ENCODE measurements at regions not wholly inside any gene's neighbourhood (a gene's known extent, or its start where the extent isn't known, plus 50 kb on each side); places are given as distances from the start of the nearest gene placed in this dataset.

DNA sequence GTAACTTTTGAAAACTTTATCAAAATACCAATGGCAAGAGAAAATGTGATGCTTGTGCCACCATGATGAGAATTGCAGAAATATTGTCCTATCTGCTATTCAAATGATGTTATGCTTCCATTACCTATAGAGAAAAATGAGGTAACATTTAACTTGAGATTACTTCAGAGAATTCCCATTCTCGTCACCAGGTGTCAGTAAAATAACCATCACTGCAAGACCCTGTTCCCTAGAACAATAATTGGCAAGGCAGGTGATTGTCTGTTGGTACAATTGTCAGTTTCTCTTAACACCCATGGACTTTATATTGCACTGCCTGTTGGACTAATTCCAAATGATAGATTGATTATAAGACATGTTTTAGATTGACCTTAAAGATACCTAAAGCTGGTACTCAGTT, 179.9 kb downstream of the GABRG1 start:
- H3K36me3 ChIP-seq, result no peaks in the 10 kb centered on the region
- DNase-seq (ENCODE audit: low spot score), result no peak
- no peaks in the 10 kb centered on the region for H3K4me1 ChIP-seq
- H3K27ac ChIP-seq, result no peak overlapping the region
- H3K4me3 ChIP-seq, result no peak overlapping the region
- TF ChIP-seq, protein P1, sequence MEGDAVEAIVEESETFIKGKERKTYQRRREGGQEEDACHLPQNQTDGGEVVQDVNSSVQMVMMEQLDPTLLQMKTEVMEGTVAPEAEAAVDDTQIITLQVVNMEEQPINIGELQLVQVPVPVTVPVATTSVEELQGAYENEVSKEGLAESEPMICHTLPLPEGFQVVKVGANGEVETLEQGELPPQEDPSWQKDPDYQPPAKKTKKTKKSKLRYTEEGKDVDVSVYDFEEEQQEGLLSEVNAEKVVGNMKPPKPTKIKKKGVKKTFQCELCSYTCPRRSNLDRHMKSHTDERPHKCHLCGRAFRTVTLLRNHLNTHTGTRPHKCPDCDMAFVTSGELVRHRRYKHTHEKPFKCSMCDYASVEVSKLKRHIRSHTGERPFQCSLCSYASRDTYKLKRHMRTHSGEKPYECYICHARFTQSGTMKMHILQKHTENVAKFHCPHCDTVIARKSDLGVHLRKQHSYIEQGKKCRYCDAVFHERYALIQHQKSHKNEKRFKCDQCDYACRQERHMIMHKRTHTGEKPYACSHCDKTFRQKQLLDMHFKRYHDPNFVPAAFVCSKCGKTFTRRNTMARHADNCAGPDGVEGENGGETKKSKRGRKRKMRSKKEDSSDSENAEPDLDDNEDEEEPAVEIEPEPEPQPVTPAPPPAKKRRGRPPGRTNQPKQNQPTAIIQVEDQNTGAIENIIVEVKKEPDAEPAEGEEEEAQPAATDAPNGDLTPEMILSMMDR (IDR thresholded peaks at IDR 0.05), result no peak
- H3K27me3 ChIP-seq, result no peaks in the 10 kb centered on the region
- no peaks in the 10 kb centered on the region for H3K9me3 ChIP-seq

DNA sequence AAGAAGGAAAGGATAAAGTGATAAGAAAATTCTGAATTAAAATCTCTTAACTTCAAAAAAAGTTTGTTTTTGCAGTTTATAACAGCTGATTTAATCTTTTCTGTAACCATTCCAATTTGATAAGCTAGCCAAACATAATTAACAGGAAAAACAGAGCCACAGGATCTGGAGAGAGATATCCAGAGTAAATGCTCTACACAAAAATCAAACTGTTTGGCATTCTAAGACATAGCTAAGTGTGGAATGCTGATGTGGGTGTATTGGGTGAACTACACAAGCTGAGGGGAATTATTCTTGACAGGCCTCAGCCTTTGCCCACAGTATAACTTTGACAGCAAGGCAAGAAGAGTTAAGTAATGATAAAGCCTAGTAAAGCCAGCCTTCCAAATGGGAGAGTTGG, 184.8 kb downstream of the GABRG1 start:
- no peak overlapping the region for H3K27ac ChIP-seq

DNA sequence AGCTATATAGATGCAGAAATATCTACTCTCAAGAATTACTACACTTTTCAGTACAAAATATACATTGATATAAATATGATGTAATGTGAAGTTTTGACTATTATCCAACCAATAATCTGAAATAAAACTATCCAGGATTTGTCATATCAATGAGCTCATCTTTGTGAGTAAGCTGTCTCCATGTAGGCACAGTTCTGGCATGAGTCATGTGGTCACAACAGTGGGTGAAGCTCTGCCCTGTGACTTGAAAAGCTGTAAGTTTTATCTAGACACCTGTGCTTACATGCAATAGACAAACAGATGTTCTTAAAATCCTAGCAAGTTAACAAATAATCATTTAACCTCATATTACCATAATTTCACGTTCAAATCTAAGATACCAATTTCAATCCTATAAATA, 192.7 kb downstream of the GABRG1 start:
- H3K36me3 ChIP-seq, result no peaks in the 10 kb centered on the region
- H3K4me1 ChIP-seq, result no peaks in the 10 kb centered on the region
- no peaks in the 10 kb centered on the region for H3K27me3 ChIP-seq
- H3K27ac ChIP-seq, result no peak overlapping the region
- TF ChIP-seq, protein P1 (IDR thresholded peaks at IDR 0.05), result no peak
- DNase-seq (ENCODE audit: low spot score), result no peak
- no peaks in the 10 kb centered on the region for H3K9me3 ChIP-seq
- H3K4me3 ChIP-seq, result no peak overlapping the region

More for the DNA sequence above, 184.8 kb downstream of the GABRG1 start:
- H3K4me1 ChIP-seq, result no peaks in the 10 kb centered on the region
- H3K36me3 ChIP-seq, result no peaks in the 10 kb centered on the region
- no peaks in the 10 kb centered on the region for H3K27me3 ChIP-seq
- H3K9me3 ChIP-seq, result no peaks in the 10 kb centered on the region
- no peak for DNase-seq (ENCODE audit: low spot score)
- no peak overlapping the region for H3K4me3 ChIP-seq
- TF ChIP-seq, protein P1 (IDR thresholded peaks at IDR 0.05), result no peak

DNA sequence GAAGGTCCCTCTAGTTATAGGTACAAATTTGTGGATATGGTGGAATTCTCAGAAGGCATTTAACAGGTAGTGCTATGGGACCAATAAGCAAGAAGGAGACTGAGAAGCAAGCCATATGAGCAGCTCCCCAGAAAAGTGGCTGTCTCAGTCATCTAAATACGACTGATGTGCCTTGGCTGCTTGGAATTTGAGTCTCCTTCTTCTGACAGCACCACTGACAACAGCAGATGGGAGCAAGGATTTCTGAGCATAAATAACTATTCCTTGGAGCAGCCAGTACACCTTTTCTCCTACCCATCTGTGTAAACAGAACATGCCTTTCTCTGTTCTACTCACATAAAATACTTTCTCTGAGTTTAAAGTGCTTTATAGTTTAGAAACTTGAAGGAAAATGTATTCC, 196.2 kb downstream of the GABRG1 start:
- no peak for DNase-seq (ENCODE audit: low spot score)
- Histone ChIP-seq H3K4me3 (no peak overlapping the region), H3K4me1 (no peaks in the 10 kb centered on the region), H3K9me3 (no peaks in the 10 kb centered on the region), H3K27me3 (no peaks in the 10 kb centered on the region), H3K36me3 (no peaks in the 10 kb centered on the region), H3K27ac (no peak overlapping the region)
- TF ChIP-seq, protein P1 (IDR thresholded peaks at IDR 0.05), result no peak

DNA sequence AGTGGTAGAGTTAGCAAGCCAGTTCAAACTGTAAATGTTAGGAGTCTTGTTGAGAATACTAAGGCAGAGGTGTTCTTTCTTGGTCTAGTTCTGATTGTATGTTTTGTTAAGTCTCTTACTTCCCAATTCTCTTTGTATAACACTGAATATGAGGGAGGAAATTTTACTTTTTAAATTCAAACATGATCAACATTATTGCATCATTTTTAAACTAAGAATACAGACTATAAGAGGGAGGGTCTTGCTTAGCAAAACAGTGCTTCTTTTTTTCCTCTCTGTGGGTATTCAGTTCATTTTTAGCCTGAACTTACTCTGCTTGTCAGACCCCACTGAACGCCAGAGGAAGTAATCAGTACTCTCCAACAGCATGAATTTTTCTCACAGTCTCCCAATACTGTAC, 198.0 kb downstream of the GABRG1 start:
- no peaks in the 10 kb centered on the region for H3K36me3 ChIP-seq
- H3K27ac ChIP-seq, result no peak overlapping the region
- H3K9me3 ChIP-seq, result no peaks in the 10 kb centered on the region
- TF ChIP-seq, protein P1 (IDR thresholded peaks at IDR 0.05), result no peak
- no peak for DNase-seq (ENCODE audit: low spot score)
- no peaks in the 10 kb centered on the region for H3K4me1 ChIP-seq
- H3K4me3 ChIP-seq, result no peak overlapping the region
- H3K27me3 ChIP-seq, result no peaks in the 10 kb centered on the region

DNA sequence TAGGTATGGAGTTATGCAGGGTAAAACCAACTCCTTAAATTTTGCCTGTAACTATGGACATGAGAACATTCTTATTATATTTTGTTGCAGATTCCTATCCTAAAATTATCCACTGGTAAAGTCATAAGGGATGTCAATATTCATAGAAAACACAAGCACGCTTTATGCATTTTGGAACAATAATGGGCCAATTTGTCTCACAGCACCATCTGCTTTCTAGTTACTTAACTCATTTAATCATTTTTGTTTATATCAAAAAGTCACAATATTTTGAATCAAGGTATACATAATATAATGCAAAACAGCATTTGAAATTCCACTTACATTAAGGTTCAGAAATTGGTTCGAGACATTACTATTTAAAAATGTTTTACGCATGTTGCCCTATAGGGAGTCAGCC, 203.0 kb downstream of the GABRG1 start:
- no peak overlapping the region for H3K4me3 ChIP-seq
- H3K9me3 ChIP-seq, result no peaks in the 10 kb centered on the region
- no peaks in the 10 kb centered on the region for H3K36me3 ChIP-seq
- no peaks in the 10 kb centered on the region for H3K27me3 ChIP-seq
- no peak overlapping the region for H3K27ac ChIP-seq
- no peaks in the 10 kb centered on the region for H3K4me1 ChIP-seq
- TF ChIP-seq, protein P1 (IDR thresholded peaks at IDR 0.05), result no peak
- DNase-seq (ENCODE audit: low spot score), result no peak
